H9 (cell line): ENCODE measurements at regions not wholly inside any gene's neighbourhood (a gene's known extent, or its start where the extent isn't known, plus 50 kb on each side); places are given as distances from the start of the nearest gene placed in this dataset.

Source experiments
- DNase-seq: peaks from one replicate; pipeline ENCODE4 v3.0.0-alpha.2; 2017
- H2AFZ ChIP-seq: one replicate; pipeline ENCODE4 v1.6.1; 2013; ENCODE audit warnings: mild to moderate bottlenecking, low read length, control low read depth, moderate library complexity
- H2AK5ac ChIP-seq: 2 replicates; pipeline ENCODE4 v1.6.1; 2013; ENCODE audit warnings: low read length, control low read depth, mixed read lengths; ENCODE audit not compliant: insufficient read length
- H2BK120ac ChIP-seq: one replicate; pipeline ENCODE4 v1.6.1; 2013; ENCODE audit warnings: low read depth, mild to moderate bottlenecking, low read length, control low read depth, inconsistent platforms; ENCODE audit not compliant: poor library complexity, severe bottlenecking
- H2BK12ac ChIP-seq: 2 replicates; pipeline ENCODE4 v1.6.1; 2013; ENCODE audit warnings: low read length, control low read depth, mixed read lengths, low read depth; ENCODE audit not compliant: insufficient read length
- H2BK15ac ChIP-seq: 2 replicates; pipeline ENCODE4 v1.6.1; 2013; ENCODE audit warnings: low read depth, low read length, control low read depth
- H2BK20ac ChIP-seq: one replicate; pipeline ENCODE4 v1.6.1; 2013; ENCODE audit warnings: low read depth, mild to moderate bottlenecking, low read length, control low read depth, inconsistent platforms; ENCODE audit not compliant: poor library complexity, severe bottlenecking
- H2BK5ac ChIP-seq: 2 replicates; pipeline ENCODE4 v1.6.1; 2013; ENCODE audit warnings: low read length, control low read depth, mixed read lengths; ENCODE audit not compliant: insufficient read length
- H3K14ac ChIP-seq: 2 replicates; pipeline ENCODE4 v1.6.1; 2013; ENCODE audit warnings: low read length, control low read depth; ENCODE audit not compliant: insufficient read depth
- H3K18ac ChIP-seq: 2 replicates; pipeline ENCODE4 v1.6.1; 2013; ENCODE audit warnings: low read depth, mild to moderate bottlenecking, mixed read lengths, low read length, control low read depth; ENCODE audit not compliant: insufficient read length
- H3K23ac ChIP-seq: 2 replicates; pipeline ENCODE4 v1.6.1; 2013; ENCODE audit warnings: low read length, control low read depth, mixed read lengths, low read depth; ENCODE audit not compliant: insufficient read length
- H3K23me2 ChIP-seq: 2 replicates; pipeline ENCODE4 v1.6.1; 2013; ENCODE audit warnings: low read depth, mild to moderate bottlenecking, mixed read lengths, low read length, control low read depth; ENCODE audit not compliant: insufficient read length, poor library complexity, severe bottlenecking
- H3K27ac ChIP-seq: 2 replicates; pipeline ENCODE4 v1.5.1; 2013; ENCODE audit warnings: low read length, control low read depth, mixed read lengths, low read depth; ENCODE audit not compliant: insufficient read length
- H3K27me3 ChIP-seq: 2 replicates; pipeline ENCODE4 v1.6.1; 2013; ENCODE audit warnings: low read length, control low read depth, inconsistent platforms; ENCODE audit not compliant: insufficient read depth
- H3K4ac ChIP-seq: 2 replicates; pipeline ENCODE4 v1.6.1; 2013; ENCODE audit warnings: low read depth, mild to moderate bottlenecking, control low read depth, inconsistent platforms, low read length, moderate library complexity
- H3K4me1 ChIP-seq: 2 replicates; pipeline ENCODE4 v1.6.1; 2013; ENCODE audit warnings: low read length, control low read depth, inconsistent platforms; ENCODE audit not compliant: insufficient read depth
- H3K4me2 ChIP-seq: 2 replicates; pipeline ENCODE4 v1.6.1; 2013; ENCODE audit warnings: low read length, control low read depth, mixed read lengths; ENCODE audit not compliant: insufficient read length, insufficient read depth
- H3K56ac ChIP-seq: 2 replicates; pipeline ENCODE4 v1.6.1; 2013; ENCODE audit warnings: low read depth, mild to moderate bottlenecking, mixed read lengths, low read length, control low read depth; ENCODE audit not compliant: insufficient read length
- H3K79me1 ChIP-seq: 2 replicates; pipeline ENCODE4 v1.6.1; 2013; ENCODE audit warnings: low read depth, mild to moderate bottlenecking, moderate library complexity, low read length, control low read depth, inconsistent platforms; ENCODE audit not compliant: insufficient read depth, poor library complexity, severe bottlenecking
- H3K79me2 ChIP-seq: 2 replicates; pipeline ENCODE4 v1.6.1; 2013; ENCODE audit warnings: low read length, control low read depth, inconsistent platforms; ENCODE audit not compliant: insufficient read depth
- H3K9ac ChIP-seq: 2 replicates; pipeline ENCODE4 v1.6.1; 2013; ENCODE audit warnings: low read length, control low read depth, mixed read lengths; ENCODE audit not compliant: insufficient read length; ENCODE audit errors: extremely low read depth
- H3K9me3 ChIP-seq: one replicate; pipeline ENCODE4 v1.6.1; 2013; ENCODE audit warnings: low read depth, low read length, inconsistent platforms; ENCODE audit not compliant: control insufficient read depth
- H3T11ph ChIP-seq: one replicate; pipeline ENCODE4 v1.6.1; 2013; ENCODE audit warnings: mild to moderate bottlenecking, low read length, control low read depth, inconsistent platforms
- H4K20me1 ChIP-seq: one replicate; pipeline ENCODE4 v1.6.1; 2013; ENCODE audit not compliant: control insufficient read depth, insufficient read length, insufficient read depth
- H4K5ac ChIP-seq: 2 replicates; pipeline ENCODE4 v1.6.1; 2013; ENCODE audit warnings: low read depth, mild to moderate bottlenecking, mixed read lengths, low read length, control low read depth; ENCODE audit not compliant: insufficient read length
- H4K8ac ChIP-seq: replicated peaks from 2 replicates; pipeline ENCODE4 v1.6.1; 2013; ENCODE audit warnings: low read length, control low read depth, mixed read lengths, low read depth; ENCODE audit not compliant: insufficient read length
- H4K91ac ChIP-seq: 2 replicates; pipeline ENCODE4 v1.6.1; 2013; ENCODE audit warnings: low read depth, mild to moderate bottlenecking, moderate library complexity, mixed read lengths, low read length, control low read depth; ENCODE audit not compliant: insufficient read length
- H3K27ac Mint-ChIP-seq, 3 experiments: 2 replicates in 2 of 3; 3 replicates in 1 of 3; pipeline ENCODE4 v1.8.0; 2020 to 2021; ENCODE audit warnings: mixed read lengths in 3 of 3, mild to moderate bottlenecking in 1 of 3, moderate library complexity in 1 of 3
- H3K27me3 Mint-ChIP-seq: 2 replicates; pipeline ENCODE4 v1.8.0; 2021; ENCODE audit warnings: low read depth, mild to moderate bottlenecking, moderate library complexity, mixed read lengths
- H3K36me3 Mint-ChIP-seq, 3 experiments: 2 replicates in 2 of 3; 3 replicates in 1 of 3; pipeline ENCODE4 v1.8.0; 2020 to 2021; ENCODE audit warnings: low read depth in 3 of 3, mixed read lengths in 3 of 3; ENCODE audit not compliant: insufficient read depth in 1 of 3
- H3K4me1 Mint-ChIP-seq, 2 experiments: 2 replicates each; pipeline ENCODE4 v1.8.0; 2020; ENCODE audit warnings: mixed read lengths in 2 of 2
- H3K4me3 Mint-ChIP-seq, 2 experiments: 2 replicates in 1 of 2; 3 replicates in 1 of 2; pipeline ENCODE4 v1.8.0; 2020 to 2021; ENCODE audit warnings: mild to moderate bottlenecking in 2 of 2, mixed read lengths in 2 of 2, moderate library complexity in 1 of 2
- H3K9me3 Mint-ChIP-seq, 2 experiments: 2 replicates in 1 of 2; 3 replicates in 1 of 2; pipeline ENCODE4 v1.8.0; 2020; ENCODE audit warnings: mild to moderate bottlenecking in 2 of 2, mixed read lengths in 2 of 2, moderate library complexity in 1 of 2
- WGBS: extraction: QIAGEN DNeasy Blood & Tissue Kit; methylation state at CpG from one replicate; pipeline ENCODE4 v1.1.7; 2013; ENCODE audit warnings: missing lambda C conversion rate, low lambda C conversion rate, mixed read lengths; ENCODE audit not compliant: insufficient read length; ENCODE audit errors: extremely low coverage; 5-methylcytosine and 5-hydroxymethylcytosine counted together
- TF ChIP-seq, protein P1 (sequence below): fragments of 200-600 bp; sonication (generic); conservative IDR thresholded peaks from 3 replicates; pipeline ENCODE4 v1.8.0; 2021; ENCODE audit warnings: antibody characterized with exemption, mild to moderate bottlenecking

DNA sequence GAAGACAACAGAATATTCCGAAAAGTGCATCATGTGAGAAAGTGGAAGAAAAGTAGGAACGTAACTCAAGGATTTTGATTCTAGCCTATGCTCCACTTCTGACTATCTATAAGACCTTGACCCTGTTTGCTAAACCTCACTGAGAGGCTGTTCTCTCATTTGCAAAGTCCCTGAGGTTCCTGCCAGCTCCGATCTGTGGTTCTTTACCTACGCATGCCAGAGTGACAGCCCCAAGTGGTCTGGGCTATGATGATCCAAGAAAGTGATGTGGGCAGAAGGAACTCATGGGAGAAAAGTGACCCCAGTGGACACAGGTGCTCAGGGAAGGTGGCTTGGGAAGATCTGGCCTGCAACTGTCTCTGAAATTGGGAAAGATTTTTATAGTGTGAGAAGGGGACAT lies 301.1 kb upstream of the CDH11 start:
- Histone ChIP-seq H3K14ac (no peak overlapping the region), H3K9ac (no peak overlapping the region), H3K4ac (no peak overlapping the region), H2BK120ac (no peak overlapping the region), H3K56ac (no peak overlapping the region), H4K8ac (no peak overlapping the region), H2AFZ (no peak overlapping the region), H2BK12ac (no peak overlapping the region), H3K23ac (no peak overlapping the region), H3K4me2 (no peak overlapping the region), H3K27me3 (no peaks in the 10 kb centered on the region), H3K79me1 (no peaks in the 10 kb centered on the region), H3K27ac (no peak overlapping the region), H4K5ac (no peak overlapping the region), H3K4me1 (no peaks in the 10 kb centered on the region), H2AK5ac (no peak overlapping the region), H3K18ac (no peak overlapping the region), H3T11ph (no peak overlapping the region), H4K91ac (no peak overlapping the region), H3K23me2 (no peaks in the 10 kb centered on the region), H2BK20ac (no peak overlapping the region), H2BK15ac (no peak overlapping the region), H3K9me3 (no peaks in the 10 kb centered on the region), H2BK5ac (no peak overlapping the region), H3K79me2 (no peaks in the 10 kb centered on the region), H4K20me1 (no peaks in the 10 kb centered on the region)
- H3K4me3 Mint-ChIP-seq: no peak overlapping the region
- H3K27ac Mint-ChIP-seq: no peak overlapping the region
- WGBS: no CpG with 5 or more reads among the region's 4 CpGs
- no peaks in the 10 kb centered on the region; the same call in 1 of the 2 replicates for H3K27me3 Mint-ChIP-seq
- H3K36me3 Mint-ChIP-seq: peaks cover 0 to 3% (median 0%) of the 10 kb centered on the region in 3 experiments; a peak in 3 of 7 replicates
- TF ChIP-seq, protein P1, sequence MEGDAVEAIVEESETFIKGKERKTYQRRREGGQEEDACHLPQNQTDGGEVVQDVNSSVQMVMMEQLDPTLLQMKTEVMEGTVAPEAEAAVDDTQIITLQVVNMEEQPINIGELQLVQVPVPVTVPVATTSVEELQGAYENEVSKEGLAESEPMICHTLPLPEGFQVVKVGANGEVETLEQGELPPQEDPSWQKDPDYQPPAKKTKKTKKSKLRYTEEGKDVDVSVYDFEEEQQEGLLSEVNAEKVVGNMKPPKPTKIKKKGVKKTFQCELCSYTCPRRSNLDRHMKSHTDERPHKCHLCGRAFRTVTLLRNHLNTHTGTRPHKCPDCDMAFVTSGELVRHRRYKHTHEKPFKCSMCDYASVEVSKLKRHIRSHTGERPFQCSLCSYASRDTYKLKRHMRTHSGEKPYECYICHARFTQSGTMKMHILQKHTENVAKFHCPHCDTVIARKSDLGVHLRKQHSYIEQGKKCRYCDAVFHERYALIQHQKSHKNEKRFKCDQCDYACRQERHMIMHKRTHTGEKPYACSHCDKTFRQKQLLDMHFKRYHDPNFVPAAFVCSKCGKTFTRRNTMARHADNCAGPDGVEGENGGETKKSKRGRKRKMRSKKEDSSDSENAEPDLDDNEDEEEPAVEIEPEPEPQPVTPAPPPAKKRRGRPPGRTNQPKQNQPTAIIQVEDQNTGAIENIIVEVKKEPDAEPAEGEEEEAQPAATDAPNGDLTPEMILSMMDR: no peak
- no peak for DNase-seq
- peaks cover 0 to 3% of the 10 kb centered on the region in 2 experiments; a peak in 1 of 5 replicates for H3K9me3 Mint-ChIP-seq
- no peaks in the 10 kb centered on the region for H3K4me1 Mint-ChIP-seq
